ENCODE measurements at regions not wholly inside any gene's neighbourhood (a gene's known extent, or its start where the extent isn't known, plus 50 kb on each side); places are given as distances from the start of the nearest gene placed in this dataset.

- TF ChIP-seq CTCF (IDR thresholded peaks at IDR 0.05) (no peak), POLR2A (IDR thresholded peaks at IDR 0.05) (no peak)
These were observed 191.0 kb downstream of the IRF8 start for GRCh38 chr16:86089991-86090390.

All from testis (tissue), 2 donors.